BJ (cell line): ENCODE measurements at regions not wholly inside any gene's neighbourhood (a gene's known extent, or its start where the extent isn't known, plus 50 kb on each side); places are given as distances from the start of the nearest gene placed in this dataset.
"Not testable (repeated sequence)": the region's sequence is repeated elsewhere in the genome, so short reads cannot be mapped to it uniquely, and the experiment has no call there.

Experiments used
- CTCF ChIA-PET: fragments of 350-600 bp; formaldehyde crosslinking; extraction: SDS; loops from one replicate; lab custom pipeline; 2021; ENCODE audit warnings: antibody characterized with exemption, inconsistent platforms; lab: Yijun Ruan, JAX
- POLR2A ChIA-PET: fragments of 300-600 bp; sonication (Branson Sonifier 250); formaldehyde crosslinking; extraction: SDS; loops from one replicate; lab custom pipeline; 2021; ENCODE audit warnings: antibody characterized with exemption; lab: Charles Lee
- DNase-seq: peaks from one replicate; pipeline ENCODE4 v3.0.0-alpha.2; 2011; ENCODE audit warnings: low read depth
- H3K27me3 ChIP-seq: 2 replicates; pipeline ENCODE4 v1.6.0; 2011; ENCODE audit warnings: low read length; ENCODE audit not compliant: control insufficient read depth, insufficient read depth
- H3K36me3 ChIP-seq: 2 replicates; pipeline ENCODE4 v1.5.1; 2011; ENCODE audit warnings: low read length; ENCODE audit not compliant: control insufficient read depth, insufficient read depth
- H3K4me3 ChIP-seq: 2 replicates; pipeline ENCODE4 v1.5.1; 2011; ENCODE audit warnings: low read depth, mild to moderate bottlenecking, control low read depth, low read length
- CTCF ChIP-seq: IDR thresholded peaks from 2 replicates; pipeline ENCODE4 v1.5.1; 2011; ENCODE audit warnings: low read depth, mild to moderate bottlenecking, control low read depth, inconsistent platforms, low read length, moderate library complexity; ENCODE audit not compliant: insufficient read depth

- Histone ChIP-seq H3K36me3 (no peaks in the 10 kb centered on the region), H3K27me3 (no peaks in the 10 kb centered on the region), H3K4me3 (no peak overlapping the region)
- no peak for DNase-seq
- ChIA-PET POLR2A (no interaction called here), CTCF (no interaction called here)
- TF ChIP-seq CTCF: no peak
Observed at GRCh38 chr11:96551136-96551535, 161.3 kb downstream of the JRKL start.

GRCh38 chr11:96554236-96554820 lies 164.5 kb downstream of the JRKL start:
- ChIA-PET CTCF (interaction anchor here (0.8 kb wide), 1 partner anchor 90 kb away, joined by 3 read pairs; no protein-coding TSS in a partner anchor), POLR2A (no interaction called here)
- Histone ChIP-seq H3K4me3 (no peak overlapping the region), H3K27me3 (no peaks in the 10 kb centered on the region), H3K36me3 (no peaks in the 10 kb centered on the region)
- no peak for DNase-seq
- TF ChIP-seq CTCF: no peak

DNA sequence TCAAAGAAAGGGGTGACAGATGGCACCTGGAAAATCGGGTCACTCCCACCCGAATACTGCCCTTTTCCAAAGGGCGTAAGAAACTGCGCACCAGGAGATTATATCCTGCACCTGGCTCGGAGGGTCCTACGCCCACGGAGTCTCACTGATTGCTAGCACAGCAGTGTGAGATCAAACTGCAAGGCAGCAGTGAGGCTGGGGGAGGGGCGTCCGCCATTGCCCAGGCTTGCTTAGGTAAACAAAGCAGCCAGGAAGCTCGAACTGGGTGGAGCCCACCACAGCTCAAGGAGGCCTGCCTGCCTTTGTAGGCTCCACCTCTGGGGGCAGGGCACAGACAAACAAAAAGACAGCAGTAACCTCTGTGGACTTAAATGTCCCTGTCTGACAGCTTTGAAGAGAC lies 166.0 kb downstream of the JRKL start:
- H3K36me3 ChIP-seq, DNase-seq, CTCF ChIA-PET, H3K4me3 ChIP-seq, POLR2A ChIA-PET, H3K27me3 ChIP-seq: not testable (repeated sequence)

GRCh38 chr11:96560727-96561126 lies 170.9 kb downstream of the JRKL start:
- CTCF ChIA-PET, H3K36me3 ChIP-seq, POLR2A ChIA-PET, H3K27me3 ChIP-seq, DNase-seq, H3K4me3 ChIP-seq: not testable (repeated sequence)

DNA sequence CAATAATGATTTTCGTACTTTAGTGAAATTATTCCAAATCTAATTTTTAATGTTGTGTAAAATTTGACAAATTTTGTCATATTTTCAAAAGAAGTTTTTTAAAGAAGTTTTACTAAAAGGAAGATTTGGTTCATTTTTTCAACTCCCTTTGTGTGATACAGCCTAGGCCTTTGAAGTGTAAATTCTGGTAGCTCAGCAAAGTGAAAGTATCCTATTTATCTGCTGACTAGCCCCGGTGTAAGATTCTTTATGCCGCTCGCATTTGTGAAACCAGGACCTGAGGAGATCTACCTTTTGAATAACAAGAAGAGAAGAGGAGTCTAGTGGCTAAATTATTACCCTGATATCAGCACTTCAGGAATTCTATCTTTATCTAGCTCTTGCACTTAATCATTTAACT lies 177.4 kb downstream of the JRKL start:
- TF ChIP-seq CTCF: no peak
- no peak for DNase-seq
- ChIA-PET CTCF (no interaction called here), POLR2A (no interaction called here)
- Histone ChIP-seq H3K36me3 (no peaks in the 10 kb centered on the region), H3K27me3 (no peaks in the 10 kb centered on the region), H3K4me3 (no peak overlapping the region)

DNA sequence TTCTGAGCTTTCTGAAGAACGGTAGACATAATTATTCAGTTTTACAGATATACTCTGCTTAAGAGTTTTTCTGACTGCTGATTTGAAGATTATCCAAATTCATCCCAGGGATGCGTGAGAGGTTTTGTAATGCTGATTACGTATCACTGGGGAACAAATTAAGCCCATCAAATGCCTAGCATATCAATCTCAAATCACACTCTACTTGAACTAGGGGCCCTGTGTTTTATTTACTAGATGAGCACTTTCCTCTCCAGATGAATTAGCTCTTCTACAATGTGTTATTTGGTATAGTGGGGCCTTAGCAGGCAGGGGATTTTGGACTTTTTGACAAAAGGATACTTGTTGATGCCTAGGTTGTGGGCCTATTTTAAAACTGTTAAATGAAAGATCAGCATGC lies 177.9 kb downstream of the JRKL start:
- H3K27me3 ChIP-seq: no peaks in the 10 kb centered on the region
- CTCF ChIA-PET: no interaction called here
- H3K4me3 ChIP-seq: no peak overlapping the region
- no peak for DNase-seq
- H3K36me3 ChIP-seq: no peaks in the 10 kb centered on the region
- POLR2A ChIA-PET: no interaction called here
- no peak for TF ChIP-seq CTCF
